ENCODE measurements at regions not wholly inside any gene's neighbourhood (a gene's known extent, or its start where the extent isn't known, plus 50 kb on each side); places are given as distances from the start of the nearest gene placed in this dataset.

DNA sequence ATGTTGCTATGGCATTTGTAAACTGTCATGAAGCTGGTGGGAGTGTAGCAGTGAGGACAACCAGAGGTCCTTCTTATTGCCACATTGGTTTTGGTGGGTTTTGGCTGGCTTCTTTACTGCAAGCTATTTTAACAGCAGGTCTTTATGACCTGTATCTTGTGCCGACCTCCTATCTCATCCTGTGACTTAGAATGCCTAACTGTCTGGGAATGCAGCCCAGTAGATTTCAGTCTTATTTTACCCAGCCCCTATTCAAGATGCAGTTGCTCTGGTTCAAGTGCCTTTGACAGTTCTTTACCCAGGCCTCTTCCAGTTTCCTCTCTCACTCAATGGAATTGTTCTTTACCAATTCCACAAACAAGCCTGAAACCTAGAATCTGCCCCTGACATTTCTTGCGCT, 145.1 kb downstream of the KCNE4 start:
- Histone ChIP-seq H3K36me3 (ENCODE audit: low read depth) (no peaks in the 10 kb centered on the region), H3K9me3 (no peaks in the 10 kb centered on the region), H3K4me3 (no peak overlapping the region), H3K4me1 (ENCODE audit: low read depth) (no peaks in the 10 kb centered on the region)
- intact Hi-C loops (cut with DNase I, micrococcal nuclease), result no loop called here
- no peak for ATAC-seq
- DNase-seq, result no peak
- TF ChIP-seq, protein P1, sequence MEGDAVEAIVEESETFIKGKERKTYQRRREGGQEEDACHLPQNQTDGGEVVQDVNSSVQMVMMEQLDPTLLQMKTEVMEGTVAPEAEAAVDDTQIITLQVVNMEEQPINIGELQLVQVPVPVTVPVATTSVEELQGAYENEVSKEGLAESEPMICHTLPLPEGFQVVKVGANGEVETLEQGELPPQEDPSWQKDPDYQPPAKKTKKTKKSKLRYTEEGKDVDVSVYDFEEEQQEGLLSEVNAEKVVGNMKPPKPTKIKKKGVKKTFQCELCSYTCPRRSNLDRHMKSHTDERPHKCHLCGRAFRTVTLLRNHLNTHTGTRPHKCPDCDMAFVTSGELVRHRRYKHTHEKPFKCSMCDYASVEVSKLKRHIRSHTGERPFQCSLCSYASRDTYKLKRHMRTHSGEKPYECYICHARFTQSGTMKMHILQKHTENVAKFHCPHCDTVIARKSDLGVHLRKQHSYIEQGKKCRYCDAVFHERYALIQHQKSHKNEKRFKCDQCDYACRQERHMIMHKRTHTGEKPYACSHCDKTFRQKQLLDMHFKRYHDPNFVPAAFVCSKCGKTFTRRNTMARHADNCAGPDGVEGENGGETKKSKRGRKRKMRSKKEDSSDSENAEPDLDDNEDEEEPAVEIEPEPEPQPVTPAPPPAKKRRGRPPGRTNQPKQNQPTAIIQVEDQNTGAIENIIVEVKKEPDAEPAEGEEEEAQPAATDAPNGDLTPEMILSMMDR (IDR thresholded peaks at IDR 0.05), result no peak

DNA sequence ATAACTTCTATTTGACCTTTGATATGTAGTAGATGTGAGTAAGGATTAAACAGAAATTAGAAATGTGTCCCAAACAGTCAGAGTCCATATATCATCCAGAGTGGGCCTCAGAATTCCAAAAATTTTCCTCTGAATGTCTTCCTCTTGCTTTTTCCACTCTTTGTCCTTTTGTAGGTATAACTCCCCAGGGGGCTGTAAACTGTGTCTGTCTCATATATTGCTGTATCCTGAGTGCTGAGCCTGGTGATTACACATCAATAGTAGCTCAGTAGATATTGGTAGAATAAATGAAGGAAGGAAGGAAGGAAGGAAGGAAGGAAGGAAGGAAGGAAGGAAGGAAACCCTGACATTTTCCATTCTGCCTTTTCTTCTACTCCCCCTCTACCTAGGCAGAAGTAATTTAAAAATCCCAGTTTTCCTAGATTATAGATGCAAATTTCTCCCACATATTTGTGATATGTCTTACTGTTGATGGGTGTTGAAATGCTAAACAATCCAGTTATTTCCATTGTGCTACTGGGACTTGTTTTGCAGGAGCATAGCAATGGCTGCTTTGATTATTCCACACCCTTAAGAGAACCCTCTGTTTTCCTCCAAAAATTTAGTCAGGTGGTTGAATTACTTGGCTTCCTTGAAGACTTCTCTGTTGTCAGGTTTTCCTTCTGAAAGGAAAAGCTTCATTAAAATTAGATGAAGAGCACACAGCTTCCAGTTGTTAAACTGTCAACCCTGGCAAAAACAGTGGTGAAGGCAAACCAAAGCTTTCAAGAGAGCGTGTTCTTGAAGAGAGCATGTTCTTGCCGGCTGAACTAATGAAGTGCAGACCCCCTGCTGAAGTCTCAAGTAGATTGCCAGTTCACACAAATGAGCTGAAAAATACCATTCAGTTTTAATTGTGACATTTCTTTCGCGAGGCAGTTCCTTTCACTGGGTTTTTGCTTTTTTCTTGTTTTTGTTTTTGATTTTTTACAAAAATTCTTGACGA, 147.8 kb downstream of the KCNE4 start:
- DNase-seq (no peak), ATAC-seq (no peak)
- Histone ChIP-seq H3K36me3 (ENCODE audit: low read depth) (no peaks in the 10 kb centered on the region), H3K9me3 (no peaks in the 10 kb centered on the region), H3K4me1 (ENCODE audit: low read depth) (no peaks in the 10 kb centered on the region), H3K4me3 (no peak overlapping the region)
- intact Hi-C loops (cut with DNase I, micrococcal nuclease), result no loop called here
- TF ChIP-seq, protein P1 (IDR thresholded peaks at IDR 0.05), result no peak

DNA sequence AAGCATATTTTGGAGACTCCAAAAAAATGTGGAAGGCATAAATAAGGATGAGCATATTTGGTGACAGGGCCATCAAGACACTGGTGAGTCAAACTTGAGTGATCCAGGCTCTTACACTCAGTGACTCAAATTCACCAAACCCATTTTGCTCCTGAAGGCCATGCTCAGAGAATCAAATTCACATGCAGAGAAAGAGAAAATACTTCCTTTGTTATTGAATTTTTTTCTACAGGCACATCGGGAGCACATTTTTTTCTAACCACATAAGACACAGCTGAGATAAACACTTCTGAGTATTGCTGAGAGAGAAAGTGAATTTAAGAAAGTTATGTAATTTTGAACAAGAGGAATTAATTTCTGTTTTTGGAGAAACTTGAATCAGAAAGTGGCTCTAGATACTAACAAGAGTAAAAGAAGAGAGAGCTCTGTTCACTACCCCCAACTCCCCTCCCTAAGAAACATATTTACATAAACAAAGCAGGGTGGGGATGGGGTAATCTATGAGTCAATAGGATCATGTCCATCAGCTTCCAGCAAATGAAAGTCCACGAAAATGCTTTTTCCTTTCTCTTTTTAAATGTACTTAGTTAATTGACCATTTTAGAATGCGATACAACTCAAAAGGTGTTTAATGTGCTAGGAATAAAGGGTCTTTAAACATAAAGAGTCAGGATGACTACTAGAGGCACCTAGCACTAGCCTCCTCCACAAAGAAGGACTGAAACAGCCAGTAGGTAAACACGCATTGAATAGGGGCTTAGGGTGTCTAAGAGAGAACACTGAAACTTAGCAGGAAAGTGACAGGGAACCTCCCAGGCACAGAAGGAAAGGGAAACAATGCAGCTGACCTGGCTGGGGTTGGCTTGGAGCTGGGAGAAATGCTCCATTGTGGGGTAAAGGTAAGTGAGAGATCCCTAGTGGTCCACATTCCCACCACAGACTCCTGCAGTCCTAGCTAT, 152.3 kb downstream of the KCNE4 start:
- intact Hi-C loops (cut with DNase I, micrococcal nuclease), result no loop called here
- H3K4me1 ChIP-seq (ENCODE audit: low read depth), result no peaks in the 10 kb centered on the region
- H3K36me3 ChIP-seq (ENCODE audit: low read depth), result no peaks in the 10 kb centered on the region
- H3K4me3 ChIP-seq, result no peak overlapping the region
- ATAC-seq (no peak), DNase-seq (no peak)
- TF ChIP-seq, protein P1 (IDR thresholded peaks at IDR 0.05), result no peak
- H3K9me3 ChIP-seq, result no peaks in the 10 kb centered on the region

DNA sequence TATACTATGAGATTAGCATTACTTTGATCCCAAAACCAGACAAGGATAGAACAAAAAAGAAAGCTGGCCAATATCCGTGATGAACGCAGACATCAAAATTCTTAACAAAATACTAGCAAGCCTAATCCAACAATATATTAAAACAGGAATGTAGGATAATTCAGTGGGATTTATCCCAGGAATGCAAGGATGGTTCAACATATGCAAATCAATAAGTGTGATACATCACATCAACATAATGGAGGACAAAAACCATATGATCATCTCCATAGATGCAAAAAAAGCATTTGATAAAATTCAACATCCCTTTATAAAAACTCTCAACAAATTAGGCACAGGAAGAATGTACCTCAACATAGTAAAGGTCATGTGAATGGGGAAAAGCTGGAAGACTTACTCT, 158.5 kb downstream of the KCNE4 start:
- Histone ChIP-seq H3K9me3 (peaks cover 5% of the 10 kb centered on the region), H3K36me3 (ENCODE audit: low read depth) (no peaks in the 10 kb centered on the region), H3K4me1 (ENCODE audit: low read depth) (no peaks in the 10 kb centered on the region), H3K4me3 (no peak overlapping the region)
- ATAC-seq, result no peak
- intact Hi-C loops (cut with DNase I, micrococcal nuclease), result no loop called here
- DNase-seq, result no peak
- TF ChIP-seq, protein P1 (IDR thresholded peaks at IDR 0.05), result no peak

DNA sequence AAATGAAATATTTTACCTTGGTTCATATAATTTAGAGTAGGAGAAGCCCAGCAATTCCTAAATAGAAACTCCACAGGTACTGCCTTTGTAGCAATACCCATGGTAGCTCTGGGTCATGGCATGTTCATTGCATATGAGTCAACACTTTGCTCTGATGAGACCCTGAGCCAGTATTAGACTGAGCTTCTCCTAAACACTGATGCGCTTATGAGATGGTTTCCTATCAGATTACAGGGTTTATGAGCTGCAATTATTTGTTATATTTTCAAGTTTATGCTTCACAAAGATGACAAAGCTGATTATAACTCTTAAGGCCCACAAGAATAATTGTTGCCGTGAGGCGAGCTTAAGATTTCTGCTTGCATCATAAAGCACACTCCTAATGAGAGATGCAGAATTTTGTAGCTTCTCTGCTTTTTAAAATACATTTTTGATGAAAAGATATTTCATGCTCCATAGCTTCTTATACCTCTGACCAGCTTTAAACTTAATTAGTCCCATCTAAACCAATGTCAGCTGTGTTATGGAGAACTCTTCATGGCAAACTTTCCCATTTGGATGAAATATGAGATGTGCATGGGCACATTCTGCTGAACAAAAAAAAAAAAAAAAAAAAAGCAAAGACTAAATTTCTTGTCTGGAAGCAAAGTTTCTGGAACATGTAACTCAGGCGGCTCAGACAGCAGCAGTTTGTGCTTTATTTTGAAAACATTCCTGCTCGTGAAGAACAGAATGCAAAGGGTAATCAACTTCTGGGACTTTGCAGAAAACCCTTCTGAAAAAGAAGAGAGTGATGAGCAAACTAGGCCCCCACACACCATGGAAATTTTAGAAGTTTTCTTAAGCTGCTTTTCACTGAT, 162.6 kb downstream of the KCNE4 start:
- DNase-seq (no peak), ATAC-seq (no peak)
- Histone ChIP-seq H3K9me3 (peaks cover 3% of the 10 kb centered on the region), H3K4me3 (no peak overlapping the region), H3K36me3 (ENCODE audit: low read depth) (no peaks in the 10 kb centered on the region), H3K4me1 (ENCODE audit: low read depth) (no peaks in the 10 kb centered on the region)
- TF ChIP-seq, protein P1 (IDR thresholded peaks at IDR 0.05), result no peak
- intact Hi-C loops (cut with DNase I, micrococcal nuclease), result no loop called here
